IPS DF 19.7 (cell line): ENCODE measurements at regions not wholly inside any gene's neighbourhood (a gene's known extent, or its start where the extent isn't known, plus 50 kb on each side); places are given as distances from the start of the nearest gene placed in this dataset.

Source experiments
- DNase-seq: peaks from one replicate; pipeline ENCODE4 v3.0.0-alpha.2; 2013; ENCODE audit warnings: low read depth, low spot score

DNA sequence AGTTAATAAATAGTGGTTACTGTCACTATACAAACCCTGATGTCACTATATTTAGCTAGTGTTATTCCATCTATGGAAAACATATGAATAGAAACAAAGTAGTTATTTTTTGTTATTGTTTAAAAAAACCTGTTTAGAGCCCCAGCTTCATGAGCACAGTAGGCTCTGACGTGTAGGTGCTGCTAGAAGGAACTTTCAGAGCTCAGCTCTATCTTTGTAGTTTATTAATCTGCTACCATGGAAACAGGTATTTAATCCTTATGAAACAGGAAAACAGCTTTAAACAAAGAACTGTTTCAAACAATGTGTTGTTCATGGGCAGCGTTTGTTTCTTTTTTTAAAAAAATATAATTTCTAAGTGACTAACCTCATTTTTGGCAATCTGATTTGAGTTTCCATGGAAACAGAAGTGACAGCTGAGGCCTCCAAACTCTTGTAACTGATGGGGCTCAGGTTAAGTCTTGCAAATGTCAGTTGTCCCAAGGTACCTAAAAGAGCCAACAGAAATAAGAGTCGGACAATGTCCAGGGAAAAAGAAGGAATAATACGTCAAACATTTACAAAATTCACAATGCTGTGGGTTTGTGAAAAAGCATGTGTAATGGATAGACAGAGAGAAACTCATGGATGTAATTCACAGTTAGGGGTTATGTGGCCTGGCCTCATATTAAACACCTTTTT is 162.0 kb upstream of the C21orf91 start:
- DNase-seq: no peak

DNA sequence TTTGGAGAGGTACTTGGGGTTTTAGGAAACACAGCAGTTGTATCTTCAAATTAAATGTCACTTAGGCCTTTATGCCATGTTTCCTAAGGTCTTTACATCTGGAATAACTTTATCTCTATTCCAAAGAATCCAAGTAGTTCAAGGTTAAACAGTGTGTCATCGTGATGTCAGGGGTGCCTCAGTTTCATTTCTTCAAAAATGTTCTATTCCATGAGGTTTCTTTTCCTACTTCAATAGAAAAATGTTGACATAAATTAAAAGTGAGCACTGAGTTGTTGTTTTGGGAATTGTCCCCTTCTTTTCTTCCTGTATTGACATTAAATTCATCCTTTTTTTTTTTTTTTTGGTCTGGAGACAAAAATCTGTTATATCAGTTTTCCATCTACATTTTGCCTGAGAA is 160.6 kb upstream of the C21orf91 start:
- no peak for DNase-seq

DNA sequence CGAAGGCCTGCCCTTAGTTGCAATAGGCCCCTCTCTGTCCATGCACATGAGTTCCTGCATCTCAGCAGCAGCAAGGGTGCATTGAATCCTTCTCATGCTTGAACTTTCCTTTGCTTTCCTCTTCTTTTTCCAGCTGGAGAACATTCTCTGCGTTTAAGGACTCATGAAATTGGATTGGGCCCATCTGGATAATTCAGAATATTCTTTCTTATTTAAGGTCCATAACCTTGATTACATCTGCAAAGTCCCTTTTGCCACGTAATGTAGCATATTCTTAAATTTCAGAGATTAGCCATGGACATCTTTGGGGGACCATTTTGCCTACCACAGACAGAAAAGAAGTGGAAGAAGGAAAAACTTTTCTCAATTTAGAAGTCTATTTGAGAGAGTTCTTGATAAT is 159.7 kb upstream of the C21orf91 start:
- DNase-seq: no peak

DNA sequence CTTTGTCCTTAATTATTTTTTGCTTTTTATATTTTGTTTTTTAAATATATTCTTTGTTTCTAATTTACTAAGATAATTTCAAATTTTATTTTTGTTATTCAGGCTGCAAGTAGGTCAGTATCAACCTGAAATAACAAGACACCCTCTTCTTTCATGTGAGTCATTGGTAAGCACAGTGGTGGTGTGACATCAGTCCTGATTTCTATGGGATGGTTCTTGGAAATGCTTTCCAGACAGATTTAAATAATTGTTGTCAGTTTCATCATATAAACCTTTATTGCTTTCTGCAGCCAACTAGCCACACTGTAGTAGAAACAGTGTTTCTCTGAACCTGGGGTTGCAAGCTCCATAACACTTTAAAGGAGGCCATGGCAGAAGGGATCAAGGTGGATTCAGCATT is 157.5 kb upstream of the C21orf91 start:
- no peak for DNase-seq

DNA sequence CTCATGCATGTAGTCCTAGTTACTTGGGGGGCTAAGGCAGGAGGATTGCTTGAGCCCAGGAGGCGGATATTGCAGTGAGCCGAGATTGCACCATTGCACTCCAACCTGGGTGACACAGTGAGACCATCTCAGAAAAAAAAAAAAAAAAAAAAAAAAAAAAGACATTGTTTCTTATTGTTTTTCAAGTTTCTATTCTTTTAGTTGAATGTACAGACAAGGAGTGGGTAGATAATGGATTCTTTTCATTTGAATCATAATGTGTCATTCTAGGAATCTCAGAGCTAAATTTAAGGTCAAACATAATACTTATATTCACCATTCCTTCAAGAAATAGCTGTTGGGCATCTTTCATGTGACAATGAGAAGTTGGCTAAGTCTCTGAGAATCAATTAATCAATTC is 157.0 kb upstream of the C21orf91 start:
- no peak for DNase-seq

DNA sequence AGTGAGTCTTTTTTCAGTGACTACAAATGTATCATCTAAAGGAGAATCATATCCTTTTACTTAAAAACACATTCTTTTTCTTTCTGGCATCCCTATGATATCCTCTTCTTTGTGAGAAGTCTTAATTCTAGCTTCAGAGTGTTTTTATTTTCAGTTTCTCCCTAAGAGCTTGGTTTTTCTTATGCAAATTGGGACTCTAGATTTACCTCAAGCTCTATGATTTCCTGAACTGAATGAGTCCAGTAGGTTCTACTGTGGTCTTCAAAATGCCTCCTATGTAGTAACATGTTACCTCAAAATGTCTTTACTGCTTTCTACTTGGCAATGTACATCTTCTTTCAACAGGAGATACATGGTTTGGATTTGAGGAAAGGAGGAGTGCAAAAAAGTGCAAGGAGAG is 148.2 kb upstream of the C21orf91 start:
- no peak for DNase-seq

DNA sequence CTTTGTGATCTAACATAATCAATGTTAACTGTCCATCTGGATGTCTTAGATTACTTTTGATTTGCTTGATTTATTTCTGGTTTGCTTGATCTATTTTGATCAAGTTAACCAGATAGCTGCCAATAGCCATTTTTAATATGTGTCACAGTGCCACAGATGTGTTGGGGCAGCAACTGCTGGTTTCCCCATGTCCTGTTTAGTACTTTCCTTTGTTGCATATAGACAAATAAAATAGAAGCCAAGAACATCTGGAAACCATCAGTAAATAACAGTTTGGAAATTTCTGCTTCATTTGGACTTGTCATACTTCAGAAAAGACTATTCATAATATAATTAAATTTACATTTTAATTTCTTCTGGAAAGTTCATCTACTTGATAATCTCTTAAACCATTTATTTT is 145.6 kb upstream of the C21orf91 start:
- no peak for DNase-seq

DNA sequence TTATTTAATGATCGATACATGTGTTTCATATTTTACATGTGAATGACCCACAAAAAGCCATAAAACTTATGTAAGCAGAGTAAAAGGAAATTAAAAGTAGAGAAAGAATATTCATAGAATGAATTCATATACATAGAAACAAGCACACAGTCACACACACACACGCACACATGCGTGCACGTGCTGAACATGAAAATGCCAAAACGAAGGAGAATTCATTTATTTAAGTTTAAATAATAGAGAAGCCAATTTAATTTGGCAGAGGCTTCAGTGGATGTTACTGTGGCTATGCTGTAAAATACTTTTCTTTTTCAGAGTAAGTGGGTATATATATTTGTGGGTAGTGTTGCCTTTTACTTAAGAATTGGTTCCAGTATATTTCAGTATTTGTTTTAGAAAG is 145.0 kb upstream of the C21orf91 start:
- DNase-seq: no peak

DNA sequence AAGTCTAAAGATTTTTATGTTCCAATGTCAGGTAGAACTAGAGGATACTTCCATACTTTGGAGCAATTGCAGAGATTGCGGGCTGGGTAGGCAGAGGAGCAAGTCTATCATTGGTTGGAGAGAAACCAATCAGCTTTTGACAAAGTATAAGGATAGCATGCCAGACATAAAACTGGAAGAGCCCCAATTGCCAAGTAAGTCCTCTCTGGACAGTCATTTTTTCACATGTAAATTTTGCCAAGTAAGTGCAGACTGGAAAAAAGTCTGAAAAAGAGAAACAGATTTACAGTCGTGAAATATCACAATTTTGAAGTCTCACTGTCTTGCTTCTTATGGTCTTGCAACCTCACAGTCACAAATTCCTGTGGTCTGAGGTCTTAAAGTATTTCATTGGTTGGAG is 131.4 kb upstream of the C21orf91 start:
- DNase-seq: no peak

DNA sequence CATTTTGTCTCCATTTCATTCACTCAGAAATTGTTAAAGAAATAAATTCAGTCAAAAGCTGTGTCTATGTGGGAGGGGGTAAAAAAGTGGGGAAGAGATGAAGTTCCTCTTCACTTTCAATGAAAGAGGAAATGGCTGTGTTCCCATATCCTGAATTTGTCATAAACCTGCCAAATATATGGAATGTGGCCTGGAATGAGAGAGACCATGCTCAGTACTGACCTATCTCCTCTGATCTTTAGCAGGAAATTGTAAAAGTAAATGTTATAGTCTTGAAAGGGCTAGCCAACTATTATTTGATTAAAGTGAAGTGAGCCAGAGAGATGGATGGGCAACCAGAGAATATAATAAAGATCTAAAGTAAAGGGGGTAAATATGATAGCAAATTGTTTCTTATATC is 130.3 kb upstream of the C21orf91 start:
- DNase-seq: no peak

DNA sequence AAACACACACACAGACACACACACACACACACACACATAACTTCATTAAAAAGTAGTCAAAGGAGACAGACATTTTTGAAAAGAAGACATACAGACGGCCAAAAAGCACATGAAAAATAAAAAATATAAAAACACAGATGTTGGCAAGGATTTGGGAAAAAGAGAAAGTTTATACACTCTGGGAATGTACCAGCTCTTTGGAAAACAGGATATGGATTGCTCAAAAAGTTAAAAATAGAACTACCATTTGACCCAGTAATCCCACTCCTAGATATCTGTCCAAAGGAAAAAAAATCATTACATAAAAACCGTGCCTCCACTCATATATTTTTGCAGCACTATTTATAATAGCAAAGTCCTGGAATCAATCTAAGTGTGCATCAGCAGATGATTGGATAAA is 128.4 kb upstream of the C21orf91 start:
- DNase-seq: no peak

DNA sequence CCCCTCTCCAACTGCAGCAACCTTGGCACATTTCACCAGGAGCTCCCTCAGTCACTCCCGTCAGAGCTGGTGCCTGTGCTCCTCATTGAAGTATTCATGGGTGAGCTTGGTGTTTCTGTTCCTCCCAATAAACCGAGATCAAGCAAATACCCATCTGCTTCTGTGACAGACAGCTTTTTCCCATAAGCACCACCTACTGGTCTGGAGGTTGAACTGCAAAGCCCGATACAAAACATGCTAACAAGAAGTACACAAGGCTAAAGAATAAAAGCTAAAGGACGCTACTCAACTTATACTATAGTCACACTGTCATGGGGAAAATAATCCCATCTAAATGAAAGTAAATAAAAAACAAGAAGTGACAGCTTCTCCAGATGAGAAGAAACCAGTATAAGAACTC is 111.9 kb upstream of the C21orf91 start:
- no peak for DNase-seq

DNA sequence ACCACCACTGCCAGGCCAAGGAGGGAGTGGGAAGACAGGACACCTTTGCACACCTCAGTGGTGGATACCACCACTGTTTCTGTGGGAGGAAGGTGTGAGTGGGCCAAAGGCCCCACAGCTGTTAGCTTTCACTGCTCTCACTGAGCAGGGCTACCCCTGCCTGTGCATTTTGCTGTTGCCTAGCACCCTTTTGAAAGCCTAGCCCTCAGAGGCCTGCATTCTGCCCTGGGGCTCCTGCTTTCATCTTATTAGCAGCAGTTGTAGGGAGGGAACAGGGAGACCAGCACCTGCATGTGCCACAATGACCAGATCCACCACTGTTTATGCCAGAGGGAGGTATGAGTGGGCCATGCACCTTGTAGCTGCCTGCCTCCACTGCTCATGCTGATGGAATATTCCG is 110.9 kb upstream of the C21orf91 start:
- no peak for DNase-seq

DNA sequence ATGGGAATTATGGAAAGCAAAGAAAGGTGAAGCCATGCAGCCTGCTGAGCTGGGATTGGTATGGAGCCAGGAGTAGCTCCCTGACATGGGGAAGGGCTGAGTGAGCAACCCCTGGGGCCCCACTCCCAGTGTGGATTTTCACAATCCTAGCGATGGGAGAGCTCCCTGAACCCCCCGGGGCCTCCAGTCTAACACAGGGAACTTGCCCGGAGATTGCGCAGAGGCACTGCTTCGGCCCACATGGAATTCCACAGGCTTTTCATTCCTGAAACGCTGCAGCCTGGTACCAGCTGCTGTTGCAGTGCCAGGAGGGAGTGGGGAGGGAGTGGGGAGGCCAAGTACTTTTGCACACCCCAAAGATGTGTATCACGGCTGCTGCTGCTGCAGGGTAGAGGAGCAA is 110.4 kb upstream of the C21orf91 start:
- no peak for DNase-seq

DNA sequence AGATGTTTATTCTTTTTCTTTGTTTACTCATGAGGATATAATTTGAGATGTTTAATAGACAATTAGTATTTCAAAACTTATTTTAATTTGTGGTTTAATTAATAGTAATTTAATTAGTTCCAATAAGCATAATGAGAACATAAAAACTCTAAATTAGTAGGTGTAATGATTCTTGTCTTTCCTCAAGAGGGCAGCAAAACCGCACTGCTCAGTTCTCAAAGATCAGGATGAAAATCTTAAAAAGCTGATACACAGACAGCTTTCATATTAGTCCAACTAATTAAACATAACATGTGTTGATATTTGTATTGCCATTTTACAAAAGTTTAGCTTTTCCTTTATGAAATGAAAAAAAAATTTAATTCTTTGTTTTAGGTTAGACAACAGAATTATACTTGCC is 106.7 kb upstream of the C21orf91 start:
- no peak for DNase-seq

DNA sequence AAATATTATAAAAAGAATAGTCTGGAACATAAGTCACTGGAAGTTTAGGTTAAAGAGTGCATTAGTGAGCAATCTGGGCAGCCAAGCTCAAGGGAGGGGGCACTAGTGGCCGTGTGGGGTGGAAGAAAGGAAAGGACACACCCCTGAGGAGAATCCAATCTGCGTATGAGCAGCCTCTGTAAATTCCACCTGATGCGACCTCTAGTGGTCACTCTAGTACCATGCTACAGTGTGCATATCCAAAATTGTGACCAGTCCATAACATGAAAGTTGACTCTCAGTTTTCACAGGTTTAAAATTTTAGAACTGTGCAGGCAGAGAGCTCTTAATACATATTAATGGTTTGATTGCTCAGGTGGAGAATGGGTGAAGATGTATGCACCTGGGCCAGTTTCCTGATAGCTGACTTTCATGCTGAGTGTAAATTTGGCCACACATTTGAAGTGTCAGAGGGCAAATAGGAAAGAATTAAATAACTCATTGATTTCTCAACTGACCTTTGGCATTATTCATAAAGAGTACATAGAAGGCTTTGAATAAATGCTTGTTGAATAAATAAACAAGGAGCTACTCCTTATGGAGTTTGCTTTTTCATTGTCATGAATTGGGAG is 105.9 kb upstream of the C21orf91 start:
- peak; percentile 48 for DNase-seq

DNA sequence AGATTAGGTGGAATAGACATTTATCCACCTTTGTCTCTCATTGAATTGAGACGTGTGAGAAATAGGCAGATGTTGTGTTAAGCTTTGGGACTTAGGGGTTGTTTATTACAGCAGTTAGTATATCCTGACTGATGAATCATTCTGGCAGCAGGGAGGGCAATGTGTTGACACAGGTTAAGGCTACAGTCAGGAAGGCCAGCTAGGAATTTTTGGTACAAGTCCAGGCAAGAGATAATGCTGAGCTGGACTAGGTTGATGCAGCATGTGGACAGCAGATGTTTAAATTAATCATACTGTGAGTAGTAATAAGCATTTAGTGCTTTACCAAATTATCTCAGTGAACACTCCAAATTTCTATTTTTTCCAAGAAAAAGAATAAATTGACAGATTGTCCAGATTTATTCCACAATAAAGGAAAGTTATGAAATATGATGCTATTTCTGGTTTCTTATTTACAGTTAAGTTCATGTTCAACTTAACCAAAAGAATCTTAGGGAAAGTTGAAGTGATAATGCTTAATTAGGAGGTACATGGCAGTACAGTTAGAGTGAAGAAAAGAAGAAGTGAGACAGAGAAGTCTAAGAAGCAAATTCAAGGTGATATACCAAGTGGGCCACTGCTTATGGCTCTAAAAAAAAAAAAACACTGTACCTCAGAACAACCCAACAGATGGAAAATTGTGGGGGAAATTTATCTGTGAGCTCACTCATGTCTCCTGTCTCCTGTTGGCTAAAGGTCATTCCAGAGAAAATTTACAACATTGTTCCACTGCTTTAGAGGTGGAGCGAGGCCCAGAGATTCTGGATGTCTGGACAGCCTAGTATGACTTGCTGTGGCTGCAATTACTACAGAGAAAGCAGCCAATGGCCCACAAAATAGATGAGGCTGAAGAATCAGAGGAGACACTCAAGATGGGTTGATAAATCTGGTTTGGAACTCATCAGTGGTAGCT is 102.7 kb upstream of the C21orf91 start:
- DNase-seq: no peak

DNA sequence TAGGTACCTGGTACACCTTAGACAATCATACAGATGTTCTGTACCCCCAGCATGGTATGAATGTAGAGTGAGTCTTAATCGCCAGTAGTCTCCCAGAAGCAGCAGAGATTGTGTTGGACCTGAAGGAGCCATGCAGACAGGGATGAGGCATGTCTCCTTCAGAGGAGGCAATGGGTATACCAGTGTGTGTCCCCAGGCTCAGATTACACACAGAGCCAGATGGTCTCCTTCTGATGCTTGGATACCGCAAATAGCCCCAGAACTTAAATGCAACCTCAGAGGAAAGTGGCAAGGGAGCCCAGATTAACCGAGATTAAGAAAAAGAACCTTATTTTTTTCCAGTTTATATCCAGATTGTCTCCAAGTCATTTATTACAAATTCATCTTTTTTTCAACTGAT is 96.8 kb upstream of the C21orf91 start:
- DNase-seq: no peak

DNA sequence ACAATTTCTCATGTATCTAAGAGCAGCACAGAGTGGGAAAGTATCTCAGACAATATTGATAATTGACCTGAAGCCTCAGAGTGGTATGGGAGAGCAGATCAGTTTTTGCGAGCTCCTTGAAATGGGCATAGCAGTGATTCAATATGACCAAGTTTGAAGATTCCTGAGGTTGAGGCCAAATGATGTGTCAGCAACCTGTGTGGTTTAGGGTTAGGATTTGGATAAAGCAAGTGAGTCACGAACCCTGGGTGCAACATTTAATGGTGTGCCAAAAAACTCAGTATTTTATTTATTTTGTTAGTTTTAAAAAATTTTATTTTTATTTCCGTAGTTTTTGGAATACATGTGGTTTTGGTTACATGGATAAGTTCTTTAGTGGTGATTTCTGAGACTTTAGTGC is 92.5 kb upstream of the C21orf91 start:
- no peak for DNase-seq

DNA sequence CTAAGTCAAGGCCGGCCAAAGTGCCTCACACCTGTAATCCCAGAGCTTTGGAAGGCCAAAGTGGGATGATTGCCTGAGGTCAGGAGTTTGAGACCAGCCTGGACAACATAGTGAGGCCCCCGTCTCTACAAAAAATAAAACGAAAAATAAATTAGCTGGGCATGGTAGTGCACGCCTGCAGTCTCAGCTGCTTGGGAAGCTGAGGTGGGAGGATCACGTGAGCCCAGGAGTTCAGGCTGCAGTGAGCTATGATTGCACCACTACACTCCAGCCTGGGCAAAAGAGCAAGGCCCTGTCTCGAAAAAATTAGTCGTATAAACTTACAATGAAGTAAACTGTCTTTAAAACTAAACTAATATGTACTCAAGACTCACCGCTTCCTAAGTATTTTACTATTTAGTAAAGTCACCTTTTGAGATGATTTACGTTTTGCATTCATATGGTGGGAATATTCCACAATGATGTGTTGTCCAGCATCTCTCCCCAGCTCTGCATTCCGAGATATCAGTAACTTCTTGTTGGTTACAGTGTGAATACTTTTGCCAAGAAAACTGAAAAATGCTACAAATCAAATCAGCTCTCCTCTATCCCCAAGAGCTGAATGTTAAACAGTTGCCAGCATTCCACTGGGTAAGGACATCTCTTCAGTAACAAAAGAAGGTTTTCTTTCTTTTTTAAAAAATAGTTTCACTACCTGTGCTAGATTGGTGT is 84.9 kb upstream of the C21orf91 start:
- no peak for DNase-seq

DNA sequence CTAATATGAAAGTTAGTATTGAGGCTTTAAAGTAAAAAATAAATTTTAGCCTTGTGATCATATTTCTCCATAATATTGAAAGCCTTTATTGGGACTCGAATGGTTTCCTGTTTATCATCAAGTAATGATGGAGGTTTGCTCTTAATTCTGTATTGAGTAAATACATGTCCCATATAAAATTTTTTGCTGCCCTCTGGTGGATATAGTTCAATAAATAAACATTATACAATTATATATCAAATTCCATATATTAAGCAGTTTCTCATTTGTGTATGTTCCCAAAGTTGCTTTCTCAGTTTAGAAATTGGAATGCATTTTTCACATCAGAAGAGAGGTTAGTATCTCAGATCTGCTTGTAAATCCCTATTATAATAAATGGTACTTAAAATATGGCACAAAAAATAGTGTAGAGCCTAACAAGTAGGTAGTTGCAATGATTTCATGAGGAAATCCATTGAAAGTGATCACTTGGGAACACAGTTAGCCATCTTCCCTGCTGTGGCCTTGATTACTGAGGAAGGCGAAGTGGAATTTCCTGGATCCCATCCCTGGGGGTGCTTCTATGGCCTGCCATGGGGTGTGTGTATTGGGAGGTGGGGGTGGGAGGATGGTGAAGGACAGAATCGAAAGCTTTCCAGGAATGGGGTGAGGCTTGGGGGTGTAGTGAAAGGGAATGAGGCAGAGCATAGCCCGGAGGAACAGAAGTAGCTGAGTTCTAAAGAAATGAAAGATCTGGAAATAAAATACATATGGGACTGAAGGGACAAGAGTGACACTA is 84.1 kb upstream of the C21orf91 start:
- no peak for DNase-seq
